Peyer's patch (tissue), 4 donors: ENCODE measurements at regions not wholly inside any gene's neighbourhood (a gene's known extent, or its start where the extent isn't known, plus 50 kb on each side); places are given as distances from the start of the nearest gene placed in this dataset.

Source experiments
- DNase-seq, 3 donors: peaks; one replicate each; pipeline ENCODE4 v3.0.0-alpha.2; 2017 to 2019
- H3K27ac ChIP-seq, 4 donors: fragments of 200-600 bp; sonication (generic); one replicate each; pipeline ENCODE4 v1.5.1; 2016 to 2019
- H3K27me3 ChIP-seq, 2 donors: fragments of 200-600 bp; sonication (generic); one replicate each; pipeline ENCODE4 v1.5.1; 2019
- H3K36me3 ChIP-seq, 3 donors: fragments of 200-600 bp; sonication (generic); one replicate each; pipeline ENCODE4 v1.5.1; 2016 to 2019
- H3K4me1 ChIP-seq, 4 donors: fragments of 200-600 bp; sonication (generic); one replicate each; pipeline ENCODE4 v1.5.1; 2016 to 2019
- H3K4me3 ChIP-seq, 4 donors: fragments of 200-600 bp; sonication (generic); 1 replicate in 3 of 4; 2 replicates in 1 of 4; pipeline ENCODE4 v1.5.1; 2016 to 2019; ENCODE audit warnings: mild to moderate bottlenecking in 1 of 4
- H3K9me3 ChIP-seq, 4 donors: fragments of 200-600 bp; sonication (generic); one replicate each; pipeline ENCODE4 v1.5.1; 2016 to 2019; ENCODE audit warnings: mild to moderate bottlenecking in 1 of 4
- POLR2A ChIP-seq, 2 donors: fragments of 450-650 bp; IDR thresholded peaks; one replicate each; pipeline ENCODE4 v1.5.1; 2017; ENCODE audit warnings: antibody characterized with exemption in 2 of 2, mild to moderate bottlenecking in 2 of 2, moderate library complexity in 2 of 2
- TF ChIP-seq, protein P1 (sequence below), 6 experiments: fragments of 450-650 bp in 4 of 6; fragments of 200-600 bp in 2 of 6; sonication (generic) in 1 of 6; IDR thresholded peaks; one replicate each; pipeline ENCODE4 v1.5.1; 2017 to 2019; ENCODE audit warnings: antibody characterized with exemption in 6 of 6, mild to moderate bottlenecking in 3 of 6, moderate library complexity in 1 of 6

- no peaks in the 10 kb centered on the region for H3K27me3 ChIP-seq
- H3K27ac ChIP-seq, result no peak overlapping the region
- no peaks in the 10 kb centered on the region for H3K36me3 ChIP-seq
- no peak overlapping the region for H3K4me3 ChIP-seq
- H3K9me3 ChIP-seq, result no peaks in the 10 kb centered on the region
- TF ChIP-seq, protein P1, sequence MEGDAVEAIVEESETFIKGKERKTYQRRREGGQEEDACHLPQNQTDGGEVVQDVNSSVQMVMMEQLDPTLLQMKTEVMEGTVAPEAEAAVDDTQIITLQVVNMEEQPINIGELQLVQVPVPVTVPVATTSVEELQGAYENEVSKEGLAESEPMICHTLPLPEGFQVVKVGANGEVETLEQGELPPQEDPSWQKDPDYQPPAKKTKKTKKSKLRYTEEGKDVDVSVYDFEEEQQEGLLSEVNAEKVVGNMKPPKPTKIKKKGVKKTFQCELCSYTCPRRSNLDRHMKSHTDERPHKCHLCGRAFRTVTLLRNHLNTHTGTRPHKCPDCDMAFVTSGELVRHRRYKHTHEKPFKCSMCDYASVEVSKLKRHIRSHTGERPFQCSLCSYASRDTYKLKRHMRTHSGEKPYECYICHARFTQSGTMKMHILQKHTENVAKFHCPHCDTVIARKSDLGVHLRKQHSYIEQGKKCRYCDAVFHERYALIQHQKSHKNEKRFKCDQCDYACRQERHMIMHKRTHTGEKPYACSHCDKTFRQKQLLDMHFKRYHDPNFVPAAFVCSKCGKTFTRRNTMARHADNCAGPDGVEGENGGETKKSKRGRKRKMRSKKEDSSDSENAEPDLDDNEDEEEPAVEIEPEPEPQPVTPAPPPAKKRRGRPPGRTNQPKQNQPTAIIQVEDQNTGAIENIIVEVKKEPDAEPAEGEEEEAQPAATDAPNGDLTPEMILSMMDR (IDR thresholded peaks at IDR 0.05), result no peak
- H3K4me1 ChIP-seq, result no peaks in the 10 kb centered on the region
- DNase-seq, result no peak
Observed at GRCh38 chr2:217305882-217306281, 446.0 kb upstream of the TNP1 start.

- Histone ChIP-seq H3K36me3 (no peaks in the 10 kb centered on the region), H3K4me1 (no peaks in the 10 kb centered on the region), H3K27ac (no peak overlapping the region), H3K27me3 (no peaks in the 10 kb centered on the region), H3K4me3 (no peak overlapping the region), H3K9me3 (no peaks in the 10 kb centered on the region)
- no peak for TF ChIP-seq POLR2A (IDR thresholded peaks at IDR 0.05)
- TF ChIP-seq, protein P1 (IDR thresholded peaks at IDR 0.05), result no peak
- DNase-seq, result no peak
Observed at GRCh38 chr2:217304582-217304981, 444.7 kb upstream of the TNP1 start.

DNA sequence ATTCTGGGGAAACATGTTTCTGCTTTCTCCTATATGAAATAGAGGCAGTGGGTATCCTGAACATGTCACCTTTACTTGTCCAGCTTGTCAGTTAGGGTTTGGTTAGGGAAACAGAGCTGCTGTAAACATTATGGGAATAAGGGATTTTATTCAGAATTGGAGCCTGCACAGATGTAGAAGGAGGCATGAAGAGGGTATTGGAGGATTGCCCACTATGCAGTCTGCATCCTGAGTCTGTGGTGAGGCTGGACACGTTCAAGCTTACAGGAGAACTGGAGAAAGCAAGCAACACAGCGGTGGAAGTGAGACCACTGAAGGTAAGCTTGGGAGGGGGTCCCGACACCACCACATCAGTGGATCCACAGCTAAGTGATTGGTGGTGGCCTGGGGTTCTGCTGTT lies 443.0 kb upstream of the TNP1 start:
- Histone ChIP-seq H3K4me1 (no peaks in the 10 kb centered on the region), H3K27me3 (no peaks in the 10 kb centered on the region), H3K27ac (no peak overlapping the region), H3K4me3 (no peak overlapping the region), H3K9me3 (no peaks in the 10 kb centered on the region), H3K36me3 (no peaks in the 10 kb centered on the region)
- DNase-seq, result no peak
- TF ChIP-seq, protein P1 (IDR thresholded peaks at IDR 0.05), result no peak
- no peak for TF ChIP-seq POLR2A (IDR thresholded peaks at IDR 0.05)

GRCh38 chr2:217301142-217301925 lies 441.5 kb upstream of the TNP1 start:
- no peak for DNase-seq
- Histone ChIP-seq H3K27ac (no peak overlapping the region), H3K9me3 (no peaks in the 10 kb centered on the region), H3K4me3 (no peak overlapping the region), H3K4me1 (no peaks in the 10 kb centered on the region), H3K36me3 (no peaks in the 10 kb centered on the region), H3K27me3 (no peaks in the 10 kb centered on the region)
- TF ChIP-seq, protein P1 (IDR thresholded peaks at IDR 0.05), result no peak
- no peak for TF ChIP-seq POLR2A (IDR thresholded peaks at IDR 0.05)

GRCh38 chr2:217299590-217299989 lies 439.7 kb upstream of the TNP1 start:
- Histone ChIP-seq H3K9me3 (no peaks in the 10 kb centered on the region), H3K27me3 (no peaks in the 10 kb centered on the region), H3K4me1 (no peaks in the 10 kb centered on the region), H3K4me3 (no peak overlapping the region), H3K27ac (no peak overlapping the region), H3K36me3 (no peaks in the 10 kb centered on the region)
- TF ChIP-seq POLR2A (IDR thresholded peaks at IDR 0.05), result no peak
- TF ChIP-seq, protein P1 (IDR thresholded peaks at IDR 0.05), result no peak
- DNase-seq, result no peak
